Endothelial cell of umbilical vein (primary cell): ENCODE measurements at regions not wholly inside any gene's neighbourhood (a gene's known extent, or its start where the extent isn't known, plus 50 kb on each side); places are given as distances from the start of the nearest gene placed in this dataset.

Experiments
- BruUV-seq: library from RNA; stranded (reverse); fragments of 400-500 nt; replicated peaks from 2 replicates; lab custom pipeline; 2021; lab: Mats Ljungman, UMichigan
- CTCF ChIA-PET: fragments of 300-600, 350-600 bp; sonication (Branson Sonifier 250); formaldehyde crosslinking; loops from one replicate; lab custom pipeline; 2021; ENCODE audit warnings: antibody characterized with exemption, inconsistent platforms; lab: Charles Lee
- POLR2A ChIA-PET: fragments of 300-600, 350-600 bp; sonication (Branson Sonifier 250); formaldehyde crosslinking; loops from one replicate; lab custom pipeline; 2021; ENCODE audit warnings: antibody characterized with exemption, inconsistent platforms; lab: Charles Lee
- DNase-seq: peaks from one replicate; pipeline ENCODE4 v3.0.0-alpha.2; 2011; ENCODE audit warnings: low read depth, low spot score
- FAIRE-seq: peaks from 2 replicates; lab custom pipeline; 2011; peaks lifted over from hg19 to GRCh38; lab: Jason Lieb, UNC
- H2AFZ ChIP-seq: 2 replicates; pipeline ENCODE4 v1.6.0; 2012; ENCODE audit warnings: low read depth, low read length, control low read depth, inconsistent platforms
- H3K27ac ChIP-seq: 2 replicates; pipeline ENCODE4 v1.5.1; 2011; ENCODE audit warnings: low read depth, mild to moderate bottlenecking, control low read depth, low read length, moderate library complexity; ENCODE audit not compliant: insufficient read depth
- H3K27me3 ChIP-seq, 2 experiments: 2 replicates each; pipeline versions ENCODE4 v1.6.0 to v1.6.1; 2011; ENCODE audit warnings: low read length in 2 of 2, mixed read lengths in 1 of 2; ENCODE audit not compliant: control insufficient read depth in 2 of 2, insufficient read depth in 2 of 2
- H3K36me3 ChIP-seq, 2 experiments: 2 replicates in 1 of 2; 3 replicates in 1 of 2; pipeline ENCODE4 v1.5.1; 2011; ENCODE audit warnings: low read length in 2 of 2, mild to moderate bottlenecking in 1 of 2, moderate library complexity in 1 of 2; ENCODE audit not compliant: control insufficient read depth in 2 of 2, insufficient read depth in 2 of 2; ENCODE audit errors: extremely low read depth in 1 of 2
- H3K4me1 ChIP-seq: 3 replicates; pipeline ENCODE4 v1.5.1; 2011; ENCODE audit warnings: mild to moderate bottlenecking, low read length; ENCODE audit not compliant: control insufficient read depth, insufficient read depth; ENCODE audit errors: extremely low read depth
- H3K4me2 ChIP-seq: 2 replicates; pipeline ENCODE4 v1.6.1; 2011; ENCODE audit warnings: low read length, control low read depth, mixed read lengths; ENCODE audit not compliant: insufficient read depth
- H3K4me3 ChIP-seq, 3 experiments: fragments of 200-600 bp in 1 of 3; sonication (generic), shearing (Covaris generic) in 1 of 3; replicated peaks in 1 of 3; 2 replicates each; pipeline ENCODE4 v1.5.1; 2011 to 2016; ENCODE audit warnings: control low read depth in 3 of 3, low read length in 3 of 3, mild to moderate bottlenecking in 2 of 3, inconsistent platforms in 1 of 3, low read depth in 1 of 3, moderate library complexity in 1 of 3; ENCODE audit not compliant: insufficient read depth in 1 of 3
- H3K79me2 ChIP-seq: 2 replicates; pipeline ENCODE4 v1.6.0; 2012; ENCODE audit warnings: low read length, inconsistent platforms; ENCODE audit not compliant: control insufficient read depth, insufficient read depth
- H3K9ac ChIP-seq: replicated peaks from 2 replicates; pipeline ENCODE3; 2011; ENCODE audit warnings: low read length, control low read depth; ENCODE audit not compliant: insufficient read depth; ENCODE audit errors: extremely low read depth
- H3K9me1 ChIP-seq: replicated peaks from 3 replicates; pipeline ENCODE4 v1.6.0; 2011; ENCODE audit warnings: mild to moderate bottlenecking, low read length; ENCODE audit not compliant: control insufficient read depth, insufficient read depth; ENCODE audit errors: extremely low read depth
- H3K9me3 ChIP-seq: replicated peaks from 2 replicates; pipeline ENCODE4 v1.5.1; 2012; ENCODE audit warnings: low read length, inconsistent platforms; ENCODE audit not compliant: control insufficient read depth, insufficient read depth
- H4K20me1 ChIP-seq: replicated peaks from 2 replicates; pipeline ENCODE3; 2011; ENCODE audit warnings: mild to moderate bottlenecking, low read length; ENCODE audit not compliant: control insufficient read depth, insufficient read depth; ENCODE audit errors: extremely low read depth
- EZH2 ChIP-seq: IDR thresholded peaks from 2 replicates; pipeline ENCODE4 v1.6.1; 2012; ENCODE audit warnings: borderline replicate concordance, low read depth, mild to moderate bottlenecking, moderate library complexity, low read length, inconsistent platforms; ENCODE audit not compliant: severe bottlenecking
- FOS ChIP-seq: IDR thresholded peaks from 2 replicates; pipeline ENCODE4 v1.6.1; 2011; ENCODE audit warnings: mild to moderate bottlenecking, low read length, moderate library complexity, borderline replicate concordance; ENCODE audit not compliant: insufficient read depth
- GATA2 ChIP-seq: IDR thresholded peaks from 2 replicates; pipeline ENCODE4 v1.7.0; 2011; ENCODE audit warnings: low read depth, mild to moderate bottlenecking, moderate library complexity, mixed read lengths, low read length; ENCODE audit not compliant: insufficient read length, insufficient read depth
- JUN ChIP-seq: IDR thresholded peaks from 2 replicates; pipeline ENCODE4 v1.6.1; 2011; ENCODE audit warnings: borderline replicate concordance, low read depth; ENCODE audit not compliant: insufficient read length, insufficient read depth
- MYC ChIP-seq: IDR thresholded peaks from one replicate; pipeline ENCODE4 v1.6.1; 2011; ENCODE audit warnings: mild to moderate bottlenecking, low read depth, low read length
- POLR2A ChIP-seq: IDR thresholded peaks from 2 replicates; pipeline ENCODE4 v1.6.1; 2012; ENCODE audit warnings: low read depth, mild to moderate bottlenecking, control low read depth, low read length
- POLR2AphosphoS5 ChIP-seq: IDR thresholded peaks from 2 replicates; pipeline ENCODE4 v1.6.1; 2012; ENCODE audit warnings: low read depth, mild to moderate bottlenecking, control low read depth, low read length, moderate library complexity; ENCODE audit not compliant: insufficient read depth
- dilution Hi-C: fragments of 300-500 bp; cut with MboI; formaldehyde crosslinking; loops from one replicate; pipeline ENCODE4 v1.15.0; 2019; ENCODE audit warnings: low sequenced_read_pairs; ENCODE audit not compliant: extremely low pct_ligation_motif_present
- intact Hi-C: fragments of 100-400 bp; cut with micrococcal nuclease; formaldehyde crosslinking; loops from one replicate; pipeline ENCODE4 v1.10.0; 2022
- TF ChIP-seq, protein P1 (sequence below): IDR thresholded peaks from 2 replicates; pipeline ENCODE4 v1.6.1; 2011; ENCODE audit not compliant: insufficient read depth, insufficient read length
- TF ChIP-seq, protein P2 (sequence below), 2 donors: IDR thresholded peaks; 1 replicate in 1 of 2; 2 replicates in 1 of 2; pipeline ENCODE4 v1.5.1; 2011; ENCODE audit warnings: low read length in 2 of 2, mild to moderate bottlenecking in 2 of 2, moderate library complexity in 2 of 2, control low read depth in 1 of 2, inconsistent platforms in 1 of 2, low read depth in 1 of 2; ENCODE audit not compliant: insufficient read depth in 1 of 2; ENCODE audit errors: extremely low read depth in 1 of 2

DNA sequence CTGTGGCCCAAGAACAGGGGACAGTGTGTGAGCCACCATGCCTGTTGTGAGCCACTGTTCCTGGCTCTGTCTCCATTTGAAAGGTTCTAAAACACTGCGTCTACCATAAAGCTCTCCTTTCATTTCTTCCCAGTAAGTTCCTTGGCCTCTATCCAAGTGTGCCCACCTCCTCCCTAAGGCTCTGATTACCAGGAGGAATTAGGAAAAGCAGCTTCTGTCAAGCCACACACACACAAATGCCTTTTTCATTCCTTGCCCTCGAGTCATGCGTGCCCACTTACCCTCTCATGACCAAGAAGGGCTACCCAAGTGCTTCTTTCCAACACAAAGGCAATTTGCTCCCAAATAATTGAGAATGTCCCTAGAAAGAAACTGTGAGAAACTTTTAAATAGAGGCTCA lies 70.8 kb upstream of the PARD3 start:
- H3K9ac ChIP-seq = no peak overlapping the region
- no peak for TF ChIP-seq FOS
- TF ChIP-seq GATA2 = no peak
- TF ChIP-seq POLR2AphosphoS5 = no peak
- no peak for TF ChIP-seq JUN
- TF ChIP-seq, protein P1, sequence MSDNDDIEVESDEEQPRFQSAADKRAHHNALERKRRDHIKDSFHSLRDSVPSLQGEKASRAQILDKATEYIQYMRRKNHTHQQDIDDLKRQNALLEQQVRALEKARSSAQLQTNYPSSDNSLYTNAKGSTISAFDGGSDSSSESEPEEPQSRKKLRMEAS = no peak
- TF ChIP-seq, protein P2, sequence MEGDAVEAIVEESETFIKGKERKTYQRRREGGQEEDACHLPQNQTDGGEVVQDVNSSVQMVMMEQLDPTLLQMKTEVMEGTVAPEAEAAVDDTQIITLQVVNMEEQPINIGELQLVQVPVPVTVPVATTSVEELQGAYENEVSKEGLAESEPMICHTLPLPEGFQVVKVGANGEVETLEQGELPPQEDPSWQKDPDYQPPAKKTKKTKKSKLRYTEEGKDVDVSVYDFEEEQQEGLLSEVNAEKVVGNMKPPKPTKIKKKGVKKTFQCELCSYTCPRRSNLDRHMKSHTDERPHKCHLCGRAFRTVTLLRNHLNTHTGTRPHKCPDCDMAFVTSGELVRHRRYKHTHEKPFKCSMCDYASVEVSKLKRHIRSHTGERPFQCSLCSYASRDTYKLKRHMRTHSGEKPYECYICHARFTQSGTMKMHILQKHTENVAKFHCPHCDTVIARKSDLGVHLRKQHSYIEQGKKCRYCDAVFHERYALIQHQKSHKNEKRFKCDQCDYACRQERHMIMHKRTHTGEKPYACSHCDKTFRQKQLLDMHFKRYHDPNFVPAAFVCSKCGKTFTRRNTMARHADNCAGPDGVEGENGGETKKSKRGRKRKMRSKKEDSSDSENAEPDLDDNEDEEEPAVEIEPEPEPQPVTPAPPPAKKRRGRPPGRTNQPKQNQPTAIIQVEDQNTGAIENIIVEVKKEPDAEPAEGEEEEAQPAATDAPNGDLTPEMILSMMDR (IDR thresholded peaks at IDR 0.05; ENCODE audit: extremely low read depth in 1 of 2, insufficient read depth in 1 of 2, low read depth in 1 of 2, low read length in 2 of 2) = no peak
- TF ChIP-seq EZH2 = no peak
- no peak for TF ChIP-seq MYC
- TF ChIP-seq POLR2A = no peak
- no peak overlapping the region for H3K4me3 ChIP-seq
- no peaks in the 10 kb centered on the region for H3K9me3 ChIP-seq
- dilution Hi-C loops = no loop called here
- H3K36me3 ChIP-seq = no peaks in the 10 kb centered on the region
- H3K4me2 ChIP-seq = no peak overlapping the region
- no peak overlapping the region for H2AFZ ChIP-seq
- POLR2A ChIA-PET = no interaction called here
- no peak for DNase-seq
- intact Hi-C loops = no loop called here
- CTCF ChIA-PET = no interaction called here
- FAIRE-seq = no peak
- no peaks in the 10 kb centered on the region for H3K27me3 ChIP-seq
- BruUV-seq = no TSS peak
- no peaks in the 10 kb centered on the region for H3K9me1 ChIP-seq
- H3K4me1 ChIP-seq = no peaks in the 10 kb centered on the region
- no peaks in the 10 kb centered on the region for H3K79me2 ChIP-seq
- H3K27ac ChIP-seq = no peak overlapping the region
- H4K20me1 ChIP-seq = no peaks in the 10 kb centered on the region
